ENCODE measurements at regions not wholly inside any gene's neighbourhood (a gene's known extent, or its start where the extent isn't known, plus 50 kb on each side); places are given as distances from the start of the nearest gene placed in this dataset.
A peak's percentile ranks its signal among the peaks of the same experiment; 100 is the strongest.

- H3K27me3 ChIP-seq (ENCODE audit: control insufficient read depth, insufficient read depth, low read length, poor library complexity, severe bottlenecking), result no peaks in the 10 kb centered on the region
- 76 to 92% methylated on average over 3 to 4 of the region's 4 CpGs for WGBS, 2 experiments
- H3K9me3 ChIP-seq (ENCODE audit: control insufficient read depth, low read length), result no peaks in the 10 kb centered on the region
- no peaks in the 10 kb centered on the region for H3K36me3 ChIP-seq (ENCODE audit: control insufficient read depth, insufficient read depth, low read length)
- H3K4me3 ChIP-seq (ENCODE audit: insufficient read depth, low read depth, low read length), result no peak overlapping the region
- H3K4me1 ChIP-seq (ENCODE audit: control insufficient read depth, insufficient read depth, low read length), result no peaks in the 10 kb centered on the region
- no peak overlapping the region for H3K27ac ChIP-seq (ENCODE audit: insufficient read depth, low read depth, low read length, poor library complexity, severe bottlenecking)
Observed at GRCh38 chr5:158368686-158369085, 509.7 kb upstream of the CLINT1 start.

GRCh38 chr5:158364367-158364766 lies 505.4 kb upstream of the CLINT1 start:
- no peaks in the 10 kb centered on the region for H3K36me3 ChIP-seq (ENCODE audit: control insufficient read depth, insufficient read depth, low read length)
- WGBS, 2 experiments, result 56% methylated on average over 4 of the region's 4 CpGs
- H3K9me3 ChIP-seq (ENCODE audit: control insufficient read depth, low read length), result no peaks in the 10 kb centered on the region
- H3K4me3 ChIP-seq (ENCODE audit: insufficient read depth, low read depth, low read length), result no peak overlapping the region
- H3K4me1 ChIP-seq (ENCODE audit: control insufficient read depth, insufficient read depth, low read length), result no peaks in the 10 kb centered on the region
- H3K27ac ChIP-seq (ENCODE audit: insufficient read depth, low read depth, low read length, poor library complexity, severe bottlenecking), result no peak overlapping the region
- H3K27me3 ChIP-seq (ENCODE audit: control insufficient read depth, insufficient read depth, low read length, poor library complexity, severe bottlenecking), result no peaks in the 10 kb centered on the region

GRCh38 chr5:158354958-158355357 lies 496.0 kb upstream of the CLINT1 start:
- no peak overlapping the region for H3K4me3 ChIP-seq (ENCODE audit: insufficient read depth, low read depth, low read length)
- no peak overlapping the region for H3K27ac ChIP-seq (ENCODE audit: insufficient read depth, low read depth, low read length, poor library complexity, severe bottlenecking)
- no peaks in the 10 kb centered on the region for H3K27me3 ChIP-seq (ENCODE audit: control insufficient read depth, insufficient read depth, low read length, poor library complexity, severe bottlenecking)
- no peaks in the 10 kb centered on the region for H3K9me3 ChIP-seq (ENCODE audit: control insufficient read depth, low read length)
- no peaks in the 10 kb centered on the region for H3K4me1 ChIP-seq (ENCODE audit: control insufficient read depth, insufficient read depth, low read length)
- H3K36me3 ChIP-seq (ENCODE audit: control insufficient read depth, insufficient read depth, low read length), result no peaks in the 10 kb centered on the region

GRCh38 chr5:158351485-158352125 lies 492.7 kb upstream of the CLINT1 start:
- Histone ChIP-seq H3K9me3 (ENCODE audit: control insufficient read depth, low read length) (no peaks in the 10 kb centered on the region), H3K36me3 (ENCODE audit: control insufficient read depth, insufficient read depth, low read length) (no peaks in the 10 kb centered on the region), H3K27me3 (ENCODE audit: control insufficient read depth, insufficient read depth, low read length, poor library complexity, severe bottlenecking) (no peaks in the 10 kb centered on the region), H3K4me3 (ENCODE audit: insufficient read depth, low read depth, low read length) (no peak overlapping the region), H3K4me1 (ENCODE audit: control insufficient read depth, insufficient read depth, low read length) (no peaks in the 10 kb centered on the region), H3K27ac (ENCODE audit: insufficient read depth, low read depth, low read length, poor library complexity, severe bottlenecking) (no peak overlapping the region)
- WGBS, 2 experiments, result 95 to 97% methylated on average over 6 of the region's 6 CpGs

- no peak overlapping the region for H3K27ac ChIP-seq (ENCODE audit: insufficient read depth, low read depth, low read length, poor library complexity, severe bottlenecking)
- no peak overlapping the region for H3K4me3 ChIP-seq (ENCODE audit: insufficient read depth, low read depth, low read length)
- no peaks in the 10 kb centered on the region for H3K4me1 ChIP-seq (ENCODE audit: control insufficient read depth, insufficient read depth, low read length)
- no peaks in the 10 kb centered on the region for H3K9me3 ChIP-seq (ENCODE audit: control insufficient read depth, low read length)
- no peaks in the 10 kb centered on the region for H3K36me3 ChIP-seq (ENCODE audit: control insufficient read depth, insufficient read depth, low read length)
- no peaks in the 10 kb centered on the region for H3K27me3 ChIP-seq (ENCODE audit: control insufficient read depth, insufficient read depth, low read length, poor library complexity, severe bottlenecking)
- WGBS, 2 experiments, result 91 to 95% methylated on average over 5 to 6 of the region's 6 CpGs
Observed at GRCh38 chr5:158349987-158350386, 491.0 kb upstream of the CLINT1 start.

- no peaks in the 10 kb centered on the region for H3K9me3 ChIP-seq (ENCODE audit: control insufficient read depth, low read length)
- no peaks in the 10 kb centered on the region for H3K27me3 ChIP-seq (ENCODE audit: control insufficient read depth, insufficient read depth, low read length, poor library complexity, severe bottlenecking)
- no CpG with 5 or more reads among the region's 2 CpGs for WGBS, 2 experiments
- no peak overlapping the region for H3K27ac ChIP-seq (ENCODE audit: insufficient read depth, low read depth, low read length, poor library complexity, severe bottlenecking)
- H3K4me3 ChIP-seq (ENCODE audit: insufficient read depth, low read depth, low read length), result no peak overlapping the region
- no peaks in the 10 kb centered on the region for H3K36me3 ChIP-seq (ENCODE audit: control insufficient read depth, insufficient read depth, low read length)
- H3K4me1 ChIP-seq (ENCODE audit: control insufficient read depth, insufficient read depth, low read length), result no peaks in the 10 kb centered on the region
Observed at GRCh38 chr5:158344376-158344775, 485.4 kb upstream of the CLINT1 start.

- Histone ChIP-seq H3K4me1 (ENCODE audit: control insufficient read depth, insufficient read depth, low read length) (no peaks in the 10 kb centered on the region), H3K27ac (ENCODE audit: insufficient read depth, low read depth, low read length, poor library complexity, severe bottlenecking) (no peak overlapping the region), H3K4me3 (ENCODE audit: insufficient read depth, low read depth, low read length) (no peak overlapping the region), H3K9me3 (ENCODE audit: control insufficient read depth, low read length) (no peaks in the 10 kb centered on the region), H3K27me3 (ENCODE audit: control insufficient read depth, insufficient read depth, low read length, poor library complexity, severe bottlenecking) (no peaks in the 10 kb centered on the region), H3K36me3 (ENCODE audit: control insufficient read depth, insufficient read depth, low read length) (no peaks in the 10 kb centered on the region)
- 100% methylated on average over 1 of the region's 1 CpG; no CpG with 5 or more reads in 1 of the 2 experiments for WGBS, 2 experiments
Observed at GRCh38 chr5:158340608-158341007, 481.7 kb upstream of the CLINT1 start.

- Histone ChIP-seq H3K4me3 (ENCODE audit: insufficient read depth, low read depth, low read length) (no peak overlapping the region), H3K27ac (ENCODE audit: insufficient read depth, low read depth, low read length, poor library complexity, severe bottlenecking) (peak overlapping the region; percentile 38), H3K9me3 (ENCODE audit: control insufficient read depth, low read length) (no peaks in the 10 kb centered on the region), H3K27me3 (ENCODE audit: control insufficient read depth, insufficient read depth, low read length, poor library complexity, severe bottlenecking) (no peaks in the 10 kb centered on the region), H3K36me3 (ENCODE audit: control insufficient read depth, insufficient read depth, low read length) (no peaks in the 10 kb centered on the region), H3K4me1 (ENCODE audit: control insufficient read depth, insufficient read depth, low read length) (peaks cover 7% of the 10 kb centered on the region)
- WGBS, 2 experiments, result 43 to 78% methylated on average over 1 of the region's 1 CpG
Observed at GRCh38 chr5:158326256-158326655, 467.3 kb upstream of the CLINT1 start.

- Histone ChIP-seq H3K27ac (ENCODE audit: insufficient read depth, low read depth, low read length, poor library complexity, severe bottlenecking) (no peak overlapping the region), H3K4me3 (ENCODE audit: insufficient read depth, low read depth, low read length) (no peak overlapping the region), H3K4me1 (ENCODE audit: control insufficient read depth, insufficient read depth, low read length) (peaks cover 7% of the 10 kb centered on the region), H3K36me3 (ENCODE audit: control insufficient read depth, insufficient read depth, low read length) (no peaks in the 10 kb centered on the region), H3K9me3 (ENCODE audit: control insufficient read depth, low read length) (no peaks in the 10 kb centered on the region), H3K27me3 (ENCODE audit: control insufficient read depth, insufficient read depth, low read length, poor library complexity, severe bottlenecking) (no peaks in the 10 kb centered on the region)
- WGBS, 2 experiments, result 95 to 96% methylated on average over 3 of the region's 3 CpGs
Observed at GRCh38 chr5:158324236-158324635, 465.3 kb upstream of the CLINT1 start.

- Histone ChIP-seq H3K4me3 (ENCODE audit: insufficient read depth, low read depth, low read length) (no peak overlapping the region), H3K9me3 (ENCODE audit: control insufficient read depth, low read length) (no peaks in the 10 kb centered on the region), H3K36me3 (ENCODE audit: control insufficient read depth, insufficient read depth, low read length) (no peaks in the 10 kb centered on the region), H3K27ac (ENCODE audit: insufficient read depth, low read depth, low read length, poor library complexity, severe bottlenecking) (no peak overlapping the region), H3K27me3 (ENCODE audit: control insufficient read depth, insufficient read depth, low read length, poor library complexity, severe bottlenecking) (no peaks in the 10 kb centered on the region), H3K4me1 (ENCODE audit: control insufficient read depth, insufficient read depth, low read length) (peaks cover 7% of the 10 kb centered on the region)
- WGBS, 2 experiments, result 93 to 100% methylated on average over 1 of the region's 1 CpG
Observed at GRCh38 chr5:158322620-158323019, 463.7 kb upstream of the CLINT1 start.

- Histone ChIP-seq H3K27ac (ENCODE audit: insufficient read depth, low read depth, low read length, poor library complexity, severe bottlenecking) (no peak overlapping the region), H3K4me1 (ENCODE audit: control insufficient read depth, insufficient read depth, low read length) (no peaks in the 10 kb centered on the region), H3K36me3 (ENCODE audit: control insufficient read depth, insufficient read depth, low read length) (no peaks in the 10 kb centered on the region), H3K9me3 (ENCODE audit: control insufficient read depth, low read length) (no peaks in the 10 kb centered on the region), H3K4me3 (ENCODE audit: insufficient read depth, low read depth, low read length) (no peak overlapping the region), H3K27me3 (ENCODE audit: control insufficient read depth, insufficient read depth, low read length, poor library complexity, severe bottlenecking) (no peaks in the 10 kb centered on the region)
- WGBS, 2 experiments, result 90 to 99% methylated on average over 4 to 5 of the region's 5 CpGs
Observed at GRCh38 chr5:158320934-158321333, 462.0 kb upstream of the CLINT1 start.

All from ectodermal cell (in vitro differentiated cells).